Thymus (tissue), 11 donors: ENCODE measurements at regions not wholly inside any gene's neighbourhood (a gene's known extent, or its start where the extent isn't known, plus 50 kb on each side); places are given as distances from the start of the nearest gene placed in this dataset.

ENCODE experiments used
- DNase-seq, 9 donors: peaks; one replicate each; pipeline ENCODE4 v3.0.0-alpha.2; 2013; ENCODE audit warnings: low spot score in 9 of 9, low read depth in 6 of 9, missing footprints in 1 of 9
- H3K27ac ChIP-seq, 2 donors: one replicate each; pipeline ENCODE4 v1.5.1; 2013; ENCODE audit warnings: control low read depth in 1 of 2, low read depth in 1 of 2, low read length in 1 of 2, mild to moderate bottlenecking in 1 of 2, moderate library complexity in 1 of 2
- H3K27me3 ChIP-seq, 2 donors: one replicate each; pipeline ENCODE4 v1.5.1; 2013; ENCODE audit warnings: low read length in 1 of 2; ENCODE audit not compliant: control insufficient read depth in 2 of 2, insufficient read depth in 1 of 2
- H3K36me3 ChIP-seq, 2 donors: one replicate each; pipeline ENCODE4 v1.5.1; 2013; ENCODE audit warnings: low read length in 1 of 2, mild to moderate bottlenecking in 1 of 2, moderate library complexity in 1 of 2; ENCODE audit not compliant: control insufficient read depth in 2 of 2, insufficient read depth in 2 of 2
- H3K4me1 ChIP-seq, 2 donors: one replicate each; pipeline ENCODE4 v1.5.1; 2013; ENCODE audit warnings: low read length in 2 of 2; ENCODE audit not compliant: control insufficient read depth in 2 of 2, insufficient read depth in 2 of 2
- H3K4me3 ChIP-seq, 2 donors: one replicate each; pipeline ENCODE4 v1.5.1; 2013; ENCODE audit warnings: low read length in 2 of 2, control low read depth in 1 of 2, mild to moderate bottlenecking in 1 of 2
- H3K9me3 ChIP-seq, 2 donors: one replicate each; pipeline ENCODE4 v1.5.1; 2013; ENCODE audit warnings: low read length in 1 of 2, mild to moderate bottlenecking in 1 of 2; ENCODE audit not compliant: control insufficient read depth in 2 of 2, insufficient read depth in 1 of 2
- WGBS: extraction: QIAGEN DNeasy Blood & Tissue Kit; methylation state at CpG from one replicate; pipeline ENCODE4 v1.1.7; 2013; 5-methylcytosine and 5-hydroxymethylcytosine counted together
- donor health status: healthy.

DNA sequence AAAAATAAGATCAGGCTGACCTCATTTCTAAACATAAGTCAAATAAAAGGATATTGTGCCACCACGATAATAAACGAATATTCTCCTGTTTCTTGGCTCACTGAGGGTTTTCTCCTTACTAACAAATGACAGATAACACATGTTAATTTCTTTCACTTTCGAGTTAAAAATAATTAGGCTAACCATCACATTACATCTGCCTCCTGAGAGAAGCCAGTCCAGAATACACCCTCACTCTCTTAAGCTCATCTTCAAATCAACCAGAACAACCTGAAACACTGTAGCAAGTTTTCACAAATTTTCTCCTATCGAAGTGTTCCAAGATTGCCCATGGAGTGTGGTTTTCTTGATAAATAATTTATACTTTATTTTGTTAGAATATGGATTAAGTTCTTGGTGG lies 1285.6 kb upstream of the EYS start:
- WGBS = 86% methylated on average over 4 of the region's 4 CpGs
- peaks cover 0 to 13% of the 10 kb centered on the region in 2 donors for H3K9me3 ChIP-seq
- no peaks in the 10 kb centered on the region for H3K4me1 ChIP-seq
- no peak for DNase-seq
- H3K36me3 ChIP-seq = no peaks in the 10 kb centered on the region
- no peak overlapping the region for H3K27ac ChIP-seq
- H3K27me3 ChIP-seq = no peaks in the 10 kb centered on the region
- no peak overlapping the region for H3K4me3 ChIP-seq

DNA sequence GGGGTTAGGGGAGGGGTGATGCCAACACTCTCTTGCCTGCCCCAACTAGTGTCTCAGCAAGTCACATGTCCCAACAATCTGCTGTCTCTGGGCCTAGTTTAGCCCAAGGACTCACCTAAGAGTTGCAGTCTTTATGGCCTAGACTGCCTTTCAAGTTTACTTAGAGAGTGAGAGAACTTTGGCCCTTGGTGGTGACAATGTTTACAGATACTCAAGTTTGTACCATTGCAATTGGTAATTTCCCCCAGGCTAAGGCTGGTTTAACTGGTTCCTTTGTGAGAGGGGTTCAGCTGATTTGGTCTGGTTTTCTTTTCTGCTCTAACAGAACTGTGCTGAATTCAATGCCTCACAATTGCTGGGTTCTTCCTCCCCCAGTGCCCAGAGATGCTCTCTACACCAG lies 1279.9 kb upstream of the EYS start:
- H3K4me1 ChIP-seq = no peaks in the 10 kb centered on the region
- H3K9me3 ChIP-seq = peaks cover 0 to 22% of the 10 kb centered on the region in 2 donors
- no peak overlapping the region for H3K27ac ChIP-seq
- no peaks in the 10 kb centered on the region for H3K27me3 ChIP-seq
- no peak for DNase-seq
- H3K4me3 ChIP-seq = no peak overlapping the region
- no peaks in the 10 kb centered on the region for H3K36me3 ChIP-seq

DNA sequence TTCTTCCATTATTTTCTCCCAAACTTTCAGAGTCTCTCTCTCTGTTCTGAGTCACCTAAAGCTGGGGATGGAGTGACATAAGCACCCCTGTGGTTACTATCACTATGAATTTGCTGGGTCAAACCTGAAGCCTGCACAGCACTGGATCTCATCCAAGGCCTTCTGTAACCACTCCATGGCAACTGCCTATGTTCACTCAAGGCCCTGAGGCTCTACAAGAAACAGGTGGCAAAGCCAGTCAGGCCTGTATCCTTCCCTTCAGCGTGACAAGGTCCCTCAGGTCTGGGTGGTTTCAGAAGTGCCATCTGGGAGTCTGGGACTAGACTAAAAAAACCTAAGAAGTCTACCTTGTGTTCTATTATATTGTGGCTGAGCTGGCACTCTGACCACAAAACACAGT lies 1278.8 kb upstream of the EYS start:
- 87% methylated on average over 1 of the region's 1 CpG for WGBS
- Histone ChIP-seq H3K36me3 (no peaks in the 10 kb centered on the region), H3K27me3 (no peaks in the 10 kb centered on the region), H3K4me1 (no peaks in the 10 kb centered on the region), H3K4me3 (no peak overlapping the region), H3K9me3 (peaks cover 0 to 22% of the 10 kb centered on the region in 2 donors), H3K27ac (no peak overlapping the region)
- DNase-seq = no peak

DNA sequence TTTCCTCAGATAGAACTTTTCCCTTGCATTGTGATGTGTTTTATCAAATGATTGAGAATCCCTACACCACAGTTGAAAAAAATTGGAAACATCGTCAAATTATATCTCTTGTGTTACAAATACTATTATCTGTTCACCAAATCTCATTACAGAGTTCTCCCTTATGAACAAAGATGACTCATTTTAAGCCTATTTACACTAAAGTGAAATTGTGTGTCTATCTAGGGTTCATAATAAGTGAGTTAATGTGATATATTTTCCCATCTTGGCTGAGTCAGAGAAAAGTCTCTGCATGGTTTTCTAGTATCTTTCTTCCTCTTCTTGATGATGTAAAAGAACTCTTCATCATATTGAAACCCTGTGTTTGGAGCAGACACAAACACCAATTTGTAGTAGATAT lies 1263.3 kb upstream of the EYS start:
- no peak overlapping the region for H3K27ac ChIP-seq
- WGBS = 88% methylated on average over 1 of the region's 1 CpG
- no peak overlapping the region for H3K4me3 ChIP-seq
- DNase-seq = no peak
- H3K36me3 ChIP-seq = no peaks in the 10 kb centered on the region
- H3K4me1 ChIP-seq = no peaks in the 10 kb centered on the region
- no peaks in the 10 kb centered on the region for H3K27me3 ChIP-seq
- H3K9me3 ChIP-seq = no peaks in the 10 kb centered on the region

DNA sequence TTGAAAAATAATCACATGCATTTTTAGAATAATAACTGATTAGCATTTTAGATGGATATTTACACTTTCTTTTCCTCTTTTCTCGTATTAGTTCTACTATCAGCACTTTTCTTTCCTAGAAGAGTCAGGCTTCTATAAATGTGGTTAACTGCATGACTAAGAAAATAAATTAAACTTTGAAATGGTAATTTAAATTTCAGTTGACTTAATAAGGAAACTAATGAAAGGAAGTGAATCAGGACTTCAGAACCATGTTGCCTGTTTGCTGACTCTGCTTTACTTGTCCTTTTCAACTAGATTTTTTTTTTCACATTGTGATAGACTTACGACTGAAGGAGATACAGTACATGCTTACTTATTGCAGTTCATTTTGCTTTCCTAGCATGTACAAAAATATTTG lies 1258.2 kb upstream of the EYS start:
- H3K9me3 ChIP-seq = peaks cover 0 to 3% of the 10 kb centered on the region in 2 donors
- WGBS = 85% methylated on average over 2 of the region's 2 CpGs
- no peaks in the 10 kb centered on the region for H3K36me3 ChIP-seq
- no peaks in the 10 kb centered on the region for H3K27me3 ChIP-seq
- no peak for DNase-seq
- no peaks in the 10 kb centered on the region for H3K4me1 ChIP-seq
- no peak overlapping the region for H3K27ac ChIP-seq
- no peak overlapping the region for H3K4me3 ChIP-seq

DNA sequence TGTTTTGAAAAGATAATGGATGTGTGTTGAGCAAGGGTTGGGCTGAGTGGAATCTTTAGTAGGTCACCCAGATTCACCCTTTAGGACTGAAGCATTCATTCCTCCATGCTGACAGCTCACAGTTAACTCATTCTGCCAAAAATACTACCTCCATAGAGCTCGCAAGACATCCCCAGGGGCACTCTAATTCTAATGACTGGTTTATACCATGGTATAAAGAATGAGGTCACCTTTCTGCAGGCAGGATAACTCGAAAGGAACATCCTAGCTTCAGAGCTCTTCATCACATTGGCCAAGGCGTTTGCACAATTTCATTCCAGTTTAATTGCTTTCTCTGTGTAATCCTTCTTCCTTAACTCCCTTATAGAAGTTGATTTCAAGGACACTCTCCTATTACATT lies 1257.2 kb upstream of the EYS start:
- H3K27ac ChIP-seq = no peak overlapping the region
- WGBS = 88% methylated on average over 3 of the region's 3 CpGs
- H3K36me3 ChIP-seq = no peaks in the 10 kb centered on the region
- H3K27me3 ChIP-seq = no peaks in the 10 kb centered on the region
- no peaks in the 10 kb centered on the region for H3K4me1 ChIP-seq
- no peak for DNase-seq
- H3K9me3 ChIP-seq = peaks cover 0 to 3% of the 10 kb centered on the region in 2 donors
- H3K4me3 ChIP-seq = no peak overlapping the region

DNA sequence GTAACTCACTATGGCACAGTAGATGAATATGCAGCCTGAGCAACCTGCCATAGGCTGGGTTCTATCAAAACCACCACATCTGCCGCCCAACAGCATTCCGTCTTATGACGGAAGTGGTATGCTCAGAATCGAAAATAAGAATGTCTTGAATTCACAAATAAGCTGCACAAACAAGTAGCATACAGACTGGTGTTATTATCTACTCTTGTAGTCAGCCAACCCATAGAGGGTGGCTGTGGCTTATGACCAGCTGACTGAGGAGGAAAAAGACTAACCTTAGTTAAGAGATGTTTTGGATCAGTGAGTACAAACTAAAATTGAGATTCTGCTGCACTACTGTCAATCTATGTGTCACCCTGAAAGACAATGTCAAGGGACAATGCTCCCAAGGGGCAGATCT lies 1255.1 kb upstream of the EYS start:
- Histone ChIP-seq H3K9me3 (peaks cover 0 to 3% of the 10 kb centered on the region in 2 donors), H3K27ac (no peak overlapping the region), H3K4me3 (no peak overlapping the region), H3K27me3 (no peaks in the 10 kb centered on the region), H3K4me1 (no peaks in the 10 kb centered on the region), H3K36me3 (no peaks in the 10 kb centered on the region)
- DNase-seq = no peak
- WGBS = 96% methylated on average over 4 of the region's 4 CpGs

DNA sequence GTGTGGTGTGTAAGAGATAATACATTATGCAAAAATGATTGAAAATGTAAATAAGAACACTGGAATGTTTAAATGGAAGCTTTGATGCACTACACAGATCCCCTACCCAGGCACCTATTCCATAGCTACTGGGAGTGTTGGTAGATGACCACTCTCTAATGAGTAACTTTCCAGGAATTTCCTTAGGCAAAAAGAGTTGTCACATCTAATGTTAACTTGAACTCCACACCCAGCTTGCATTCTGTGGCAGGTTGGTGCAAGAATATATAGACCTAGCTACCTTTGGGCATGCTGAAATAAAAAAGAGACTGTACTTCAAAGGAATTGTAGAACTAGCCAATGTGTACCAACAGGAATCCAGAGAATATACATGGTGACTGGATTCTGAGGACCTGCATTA lies 1254.2 kb upstream of the EYS start:
- DNase-seq = no peak
- Histone ChIP-seq H3K36me3 (no peaks in the 10 kb centered on the region), H3K9me3 (peaks cover 0 to 3% of the 10 kb centered on the region in 2 donors), H3K27me3 (no peaks in the 10 kb centered on the region), H3K4me1 (no peaks in the 10 kb centered on the region), H3K4me3 (no peak overlapping the region), H3K27ac (no peak overlapping the region)

DNA sequence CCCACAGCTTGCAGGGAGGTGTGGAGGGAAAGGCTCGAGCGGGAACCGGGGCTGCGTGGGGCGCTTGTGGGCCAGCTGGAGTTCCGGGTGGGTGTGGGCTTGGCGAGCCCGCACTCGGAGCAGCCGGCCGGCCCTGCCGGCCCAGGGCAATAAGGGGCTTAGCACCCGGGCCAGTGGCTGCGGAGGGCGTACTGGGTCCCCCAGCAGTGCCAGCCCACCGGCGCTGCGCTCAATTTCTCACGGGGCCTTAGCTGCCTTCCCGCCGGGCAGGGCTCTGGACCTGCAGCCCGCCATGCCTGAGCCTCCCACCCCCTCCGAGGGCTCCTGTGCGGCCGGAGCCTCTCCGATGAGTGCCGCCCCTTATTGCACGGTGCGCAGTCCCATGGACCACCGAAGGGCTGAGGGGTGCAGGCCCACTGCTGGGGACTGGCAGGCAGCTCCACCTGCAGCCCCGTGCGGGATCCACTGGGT lies 1242.2 kb upstream of the EYS start:
- peaks cover 1 to 20% of the 10 kb centered on the region in 2 donors for H3K9me3 ChIP-seq
- H3K4me1 ChIP-seq = no peaks in the 10 kb centered on the region
- H3K36me3 ChIP-seq = no peaks in the 10 kb centered on the region
- no peak overlapping the region for H3K4me3 ChIP-seq
- H3K27me3 ChIP-seq = no peaks in the 10 kb centered on the region
- no peak overlapping the region for H3K27ac ChIP-seq
- 95% methylated on average over 32 of the region's 32 CpGs for WGBS
- no peak for DNase-seq

DNA sequence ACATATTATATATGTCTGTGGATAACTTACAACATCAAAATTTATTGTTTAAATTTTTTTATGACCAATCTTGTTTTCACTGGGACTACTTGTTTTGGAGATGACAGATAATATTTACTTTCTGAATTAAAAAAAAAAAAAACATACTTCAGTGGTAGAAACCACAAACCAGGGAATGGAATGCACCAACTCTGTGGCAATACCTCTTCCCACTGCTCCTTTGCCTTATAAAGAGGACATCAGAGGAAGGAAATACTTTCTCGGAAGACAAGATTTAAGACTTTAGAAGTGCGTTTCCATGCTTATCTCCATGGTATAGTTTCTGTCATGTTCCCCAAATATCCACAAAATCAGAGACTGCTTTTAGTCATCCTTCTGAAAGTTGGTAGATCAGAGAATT lies 1241.1 kb upstream of the EYS start:
- 87% methylated on average over 2 of the region's 2 CpGs for WGBS
- Histone ChIP-seq H3K4me1 (no peaks in the 10 kb centered on the region), H3K27ac (no peak overlapping the region), H3K36me3 (no peaks in the 10 kb centered on the region), H3K9me3 (peaks cover 1 to 20% of the 10 kb centered on the region in 2 donors), H3K27me3 (no peaks in the 10 kb centered on the region), H3K4me3 (no peak overlapping the region)
- no peak for DNase-seq
